Mesendoderm (in vitro differentiated cells): ENCODE measurements at regions not wholly inside any gene's neighbourhood (a gene's known extent, or its start where the extent isn't known, plus 50 kb on each side); places are given as distances from the start of the nearest gene placed in this dataset.

Source experiments
- DNase-seq: peaks from one replicate; pipeline ENCODE4 v3.0.0; 2013
- H2AK5ac ChIP-seq: 2 replicates; pipeline ENCODE4 v1.6.1; 2013; ENCODE audit warnings: low read length, inconsistent platforms
- H2BK120ac ChIP-seq: 2 replicates; pipeline ENCODE4 v1.6.1; 2013; ENCODE audit warnings: low read depth, mild to moderate bottlenecking, low read length, moderate library complexity, mixed read lengths
- H2BK15ac ChIP-seq: replicated peaks from 2 replicates; pipeline ENCODE4 v1.6.1; 2013; ENCODE audit warnings: low read depth, mild to moderate bottlenecking, moderate library complexity
- H2BK5ac ChIP-seq: 2 replicates; pipeline ENCODE4 v1.6.1; 2013; ENCODE audit warnings: low read length, inconsistent platforms
- H3K18ac ChIP-seq: 2 replicates; pipeline ENCODE4 v1.6.1; 2013; ENCODE audit warnings: mild to moderate bottlenecking, low read length, mixed read lengths
- H3K23ac ChIP-seq: one replicate; pipeline ENCODE4 v1.6.1; 2013; ENCODE audit warnings: low read length
- H3K27ac ChIP-seq: 2 replicates; pipeline ENCODE4 v1.5.1; 2013; ENCODE audit warnings: low read depth, mild to moderate bottlenecking, inconsistent platforms, low read length, moderate library complexity
- H3K27me3 ChIP-seq: 2 replicates; pipeline ENCODE4 v1.6.1; 2013; ENCODE audit warnings: low read length, control low read depth, mild to moderate bottlenecking, inconsistent platforms; ENCODE audit not compliant: insufficient read depth, poor library complexity
- H3K36me3 ChIP-seq: 2 replicates; pipeline ENCODE4 v1.6.1; 2013; ENCODE audit warnings: low read length, inconsistent platforms; ENCODE audit not compliant: control insufficient read depth, insufficient read depth
- H3K4ac ChIP-seq: one replicate; pipeline ENCODE4 v1.6.1; 2013; ENCODE audit warnings: low read depth, mild to moderate bottlenecking, low read length, moderate library complexity
- H3K4me1 ChIP-seq: 2 replicates; pipeline ENCODE4 v1.6.1; 2013; ENCODE audit warnings: low read depth, low read length, inconsistent platforms; ENCODE audit not compliant: control insufficient read depth
- H3K4me2 ChIP-seq: 2 replicates; pipeline ENCODE4 v1.6.1; 2013; ENCODE audit warnings: low read length
- H3K4me3 ChIP-seq: 2 replicates; pipeline ENCODE4 v1.5.1; 2013; ENCODE audit warnings: mild to moderate bottlenecking, low read length
- H3K56ac ChIP-seq: one replicate; pipeline ENCODE4 v1.6.1; 2013; ENCODE audit warnings: low read length
- H3K79me1 ChIP-seq: 2 replicates; pipeline ENCODE4 v1.6.1; 2013; ENCODE audit warnings: low read length, inconsistent platforms
- H3K79me2 ChIP-seq: 2 replicates; pipeline ENCODE4 v1.6.1; 2013; ENCODE audit warnings: mild to moderate bottlenecking, low read length; ENCODE audit not compliant: control insufficient read depth, insufficient read depth
- H3K9ac ChIP-seq: 2 replicates; pipeline ENCODE4 v1.6.1; 2013; ENCODE audit warnings: low read length, inconsistent platforms
- H4K5ac ChIP-seq: one replicate; pipeline ENCODE4 v1.6.1; 2013; ENCODE audit warnings: low read length
- H4K8ac ChIP-seq: one replicate; pipeline ENCODE4 v1.6.1; 2013; ENCODE audit warnings: low read depth, mild to moderate bottlenecking, control low read depth, low read length, moderate library complexity
- WGBS: extraction: QIAGEN DNeasy Blood & Tissue Kit; methylation state at CpG from one replicate; pipeline ENCODE4 v1.1.7; 2013; ENCODE audit warnings: low lambda C conversion rate, missing lambda C conversion rate; ENCODE audit not compliant: insufficient coverage; ENCODE audit errors: extremely low coverage; 5-methylcytosine and 5-hydroxymethylcytosine counted together

DNA sequence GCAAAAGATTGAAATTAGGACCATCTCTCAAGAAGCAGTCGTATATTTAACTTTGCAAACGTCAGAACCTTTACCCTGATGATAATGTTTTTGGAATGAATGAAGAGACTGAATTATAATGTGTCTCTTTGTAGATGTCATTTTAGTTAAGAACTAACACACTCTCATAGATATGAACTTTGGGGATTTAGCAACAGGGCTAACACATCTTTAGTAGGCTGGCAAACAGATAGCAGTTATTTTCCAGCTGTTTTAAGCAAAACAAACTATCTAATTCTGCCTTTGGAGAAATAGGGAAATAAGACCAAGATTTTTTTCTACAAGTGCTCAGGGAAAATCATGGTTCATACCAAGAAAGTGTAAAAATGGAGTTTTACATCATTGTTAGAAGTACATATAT lies 469.7 kb downstream of the SPATA31D1 start:
- WGBS: no CpG with 5 or more reads among the region's 2 CpGs
- H3K27ac ChIP-seq: no peak overlapping the region

GRCh38 chr9:82466616-82467260 lies 478.2 kb downstream of the SPATA31D1 start:
- Histone ChIP-seq H3K18ac (peak overlapping the region; percentile 72), H3K4ac (peak overlapping the region; percentile 36), H3K56ac (no peak overlapping the region), H2BK5ac (no peak overlapping the region), H3K79me2 (no peaks in the 10 kb centered on the region), H3K4me3 (no peak overlapping the region), H3K27ac (no peak overlapping the region), H3K27me3 (no peaks in the 10 kb centered on the region), H3K4me1 (no peaks in the 10 kb centered on the region), H4K5ac (no peak overlapping the region), H2BK15ac (no peak overlapping the region), H3K79me1 (no peaks in the 10 kb centered on the region), H3K36me3 (no peaks in the 10 kb centered on the region), H3K23ac (no peak overlapping the region), H3K9ac (no peak overlapping the region), H3K4me2 (no peak overlapping the region), H2BK120ac (no peak overlapping the region), H4K8ac (no peak overlapping the region), H2AK5ac (no peak overlapping the region)
- DNase-seq: peak; percentile 81
- WGBS: no CpG with 5 or more reads among the region's 11 CpGs

More for the DNA sequence above, 469.7 kb downstream of the SPATA31D1 start:
- Histone ChIP-seq H3K4me2 (no peak overlapping the region), H2BK120ac (no peak overlapping the region), H4K5ac (no peak overlapping the region), H4K8ac (no peak overlapping the region), H3K23ac (no peak overlapping the region), H3K9ac (no peak overlapping the region), H3K18ac (no peak overlapping the region), H3K36me3 (no peaks in the 10 kb centered on the region), H3K4me1 (no peaks in the 10 kb centered on the region), H2BK15ac (no peak overlapping the region), H2AK5ac (no peak overlapping the region), H2BK5ac (no peak overlapping the region), H3K79me1 (no peaks in the 10 kb centered on the region), H3K79me2 (no peaks in the 10 kb centered on the region), H3K56ac (no peak overlapping the region), H3K4me3 (no peak overlapping the region), H3K27me3 (no peaks in the 10 kb centered on the region), H3K4ac (no peak overlapping the region)
- DNase-seq: no peak

DNA sequence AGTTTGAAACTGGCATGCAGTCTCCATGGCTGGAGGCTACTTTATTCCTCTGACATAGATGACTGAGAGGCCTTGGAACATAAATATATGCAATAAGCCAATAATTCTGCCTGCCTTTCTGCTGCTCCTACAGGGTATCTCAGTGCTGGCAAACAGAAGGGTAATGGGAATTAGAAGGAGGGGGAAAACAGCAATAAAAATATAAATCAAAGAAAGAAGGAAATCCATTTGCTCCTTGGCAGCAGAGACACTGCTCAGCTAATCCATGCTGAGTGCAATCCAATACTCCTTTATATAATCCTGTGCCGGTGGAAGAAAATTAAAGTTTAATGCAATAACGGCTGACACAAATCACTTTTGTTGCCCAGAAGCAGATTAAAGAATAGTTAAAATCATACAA lies 478.9 kb downstream of the SPATA31D1 start:
- Histone ChIP-seq H3K18ac (no peak overlapping the region), H4K8ac (no peak overlapping the region), H3K27ac (no peak overlapping the region), H3K79me1 (no peaks in the 10 kb centered on the region), H4K5ac (no peak overlapping the region), H3K79me2 (no peaks in the 10 kb centered on the region), H3K9ac (no peak overlapping the region), H2AK5ac (no peak overlapping the region), H3K4ac (no peak overlapping the region), H3K56ac (no peak overlapping the region), H2BK5ac (no peak overlapping the region), H2BK15ac (no peak overlapping the region), H3K4me3 (no peak overlapping the region), H3K4me2 (no peak overlapping the region), H3K36me3 (no peaks in the 10 kb centered on the region), H3K27me3 (no peaks in the 10 kb centered on the region), H3K23ac (no peak overlapping the region), H2BK120ac (no peak overlapping the region), H3K4me1 (no peaks in the 10 kb centered on the region)
- no peak for DNase-seq
- no CpG with 5 or more reads among the region's 2 CpGs for WGBS

DNA sequence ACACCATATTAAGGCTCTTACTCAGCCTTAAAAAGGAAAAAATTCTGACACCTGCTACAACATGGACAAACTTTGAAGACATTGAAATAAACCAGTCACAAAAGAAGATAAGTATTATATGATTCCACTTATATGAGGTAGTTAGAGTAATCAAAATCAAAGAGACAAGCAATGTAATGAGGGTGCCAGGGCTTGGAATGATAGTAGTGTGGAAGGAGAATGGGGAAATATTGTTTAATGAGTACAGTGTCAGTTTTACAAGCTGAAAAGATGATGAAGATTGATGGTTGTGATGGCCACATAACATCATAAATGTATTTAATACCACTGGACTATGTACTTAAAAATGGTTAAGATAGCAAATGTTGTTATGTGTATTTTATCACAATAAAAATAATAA lies 485.7 kb downstream of the SPATA31D1 start:
- H3K4me1 ChIP-seq: no peaks in the 10 kb centered on the region
- no peak overlapping the region for H3K4me2 ChIP-seq
- H3K27ac ChIP-seq: no peak overlapping the region
- no peaks in the 10 kb centered on the region for H3K36me3 ChIP-seq
- H2BK15ac ChIP-seq: no peak overlapping the region
- H3K79me1 ChIP-seq: no peaks in the 10 kb centered on the region
- no peak overlapping the region for H3K18ac ChIP-seq
- H2BK120ac ChIP-seq: no peak overlapping the region
- no peaks in the 10 kb centered on the region for H3K79me2 ChIP-seq
- H3K23ac ChIP-seq: no peak overlapping the region
- H2AK5ac ChIP-seq: no peak overlapping the region
- no peak overlapping the region for H3K56ac ChIP-seq
- no peak overlapping the region for H3K4me3 ChIP-seq
- H4K5ac ChIP-seq: no peak overlapping the region
- no peak overlapping the region for H4K8ac ChIP-seq
- no peak overlapping the region for H2BK5ac ChIP-seq
- no peak for DNase-seq
- H3K27me3 ChIP-seq: no peaks in the 10 kb centered on the region
- H3K9ac ChIP-seq: no peak overlapping the region
- no peak overlapping the region for H3K4ac ChIP-seq

GRCh38 chr9:82475584-82476301 lies 487.2 kb downstream of the SPATA31D1 start:
- Histone ChIP-seq H3K9ac (no peak overlapping the region), H3K4me1 (no peaks in the 10 kb centered on the region), H2BK15ac (no peak overlapping the region), H3K79me2 (no peaks in the 10 kb centered on the region), H3K4me2 (no peak overlapping the region), H4K8ac (no peak overlapping the region), H3K4me3 (no peak overlapping the region), H2BK5ac (no peak overlapping the region), H3K4ac (no peak overlapping the region), H3K36me3 (no peaks in the 10 kb centered on the region), H3K56ac (no peak overlapping the region), H3K27ac (no peak overlapping the region), H3K18ac (no peak overlapping the region), H4K5ac (no peak overlapping the region), H3K23ac (no peak overlapping the region), H2BK120ac (no peak overlapping the region), H3K27me3 (no peaks in the 10 kb centered on the region), H2AK5ac (no peak overlapping the region), H3K79me1 (no peaks in the 10 kb centered on the region)
- DNase-seq: no peak
- WGBS: no CpG with 5 or more reads among the region's 4 CpGs

DNA sequence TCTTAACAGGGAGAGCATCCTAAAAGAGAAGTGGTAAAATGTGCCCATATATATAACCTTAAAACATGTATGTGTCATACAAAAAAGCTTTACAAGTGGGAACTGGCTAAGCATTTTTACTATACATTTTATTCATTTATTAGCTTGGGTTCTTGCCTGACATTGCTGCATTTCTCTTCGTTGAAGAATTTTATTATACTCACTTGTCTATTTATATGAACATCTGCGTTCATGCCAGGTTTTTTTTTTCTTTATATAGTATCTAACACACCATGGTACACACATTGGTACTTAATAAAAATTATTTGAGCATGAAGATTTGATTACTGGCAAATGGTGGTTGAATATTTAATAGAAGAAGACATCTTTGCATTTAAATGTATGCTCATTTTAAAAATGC lies 492.3 kb downstream of the SPATA31D1 start:
- Histone ChIP-seq H3K18ac (no peak overlapping the region), H3K27me3 (no peaks in the 10 kb centered on the region), H3K27ac (no peak overlapping the region), H4K5ac (no peak overlapping the region), H3K36me3 (no peaks in the 10 kb centered on the region), H2BK120ac (no peak overlapping the region), H3K56ac (no peak overlapping the region), H2AK5ac (no peak overlapping the region), H3K79me2 (no peaks in the 10 kb centered on the region), H3K4me1 (no peaks in the 10 kb centered on the region), H3K79me1 (no peaks in the 10 kb centered on the region), H3K4me2 (no peak overlapping the region), H4K8ac (no peak overlapping the region), H2BK5ac (no peak overlapping the region), H3K4ac (no peak overlapping the region), H3K23ac (no peak overlapping the region), H3K9ac (no peak overlapping the region), H2BK15ac (no peak overlapping the region), H3K4me3 (no peak overlapping the region)
- DNase-seq: no peak
- WGBS: no CpG with 5 or more reads among the region's 2 CpGs
